Transverse colon (tissue), 4 donors: ENCODE measurements at regions not wholly inside any gene's neighbourhood (a gene's known extent, or its start where the extent isn't known, plus 50 kb on each side); places are given as distances from the start of the nearest gene placed in this dataset.

ENCODE experiments used
- EP300 ChIP-seq: sonication (generic); formaldehyde crosslinking; IDR thresholded peaks from one replicate; pipeline ENCODE4 v1.6.1; 2017; ENCODE audit warnings: antibody characterized with exemption, low read depth
- POLR2A ChIP-seq: fragments of 450-650 bp; IDR thresholded peaks from one replicate; pipeline ENCODE4 v1.6.1; 2016; ENCODE audit warnings: antibody characterized with exemption, mild to moderate bottlenecking, moderate library complexity
- POLR2AphosphoS5 ChIP-seq, 3 donors: sonication (generic); formaldehyde crosslinking; IDR thresholded peaks; one replicate each; pipeline ENCODE4 v1.6.1; 2016; ENCODE audit warnings: antibody characterized with exemption in 3 of 3
- TF ChIP-seq, protein P1 (sequence below), 5 experiments: fragments of 200-600 bp in 3 of 5; fragments of 450-650 bp in 2 of 5; sonication (generic) in 3 of 5; IDR thresholded peaks; 1 replicate in 2 of 5; 2 replicates in 3 of 5; pipeline ENCODE4 v1.5.1; 2016 to 2017; ENCODE audit warnings: antibody characterized with exemption in 5 of 5, inconsistent platforms in 3 of 5, mild to moderate bottlenecking in 2 of 5, moderate library complexity in 1 of 5

DNA sequence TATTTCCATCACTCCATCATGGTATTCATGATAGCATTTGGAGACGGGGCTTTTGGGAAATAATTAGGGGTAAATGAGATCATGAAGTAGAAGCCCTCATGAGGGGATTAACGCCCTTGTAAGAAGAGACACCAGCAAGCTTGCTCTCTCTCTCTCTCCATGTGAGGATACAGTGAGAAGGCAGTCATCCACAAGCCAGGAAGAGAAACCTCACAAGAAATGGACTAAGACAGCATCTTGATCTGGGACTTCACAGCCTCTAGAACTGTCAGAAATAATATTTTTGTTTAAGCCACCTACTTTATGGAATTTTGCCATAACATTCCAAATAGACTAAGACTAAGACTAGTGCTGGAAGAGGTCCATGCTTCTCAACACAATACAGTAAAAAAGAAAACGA lies 464.6 kb upstream of the GCFC2 start:
- TF ChIP-seq, protein P1, sequence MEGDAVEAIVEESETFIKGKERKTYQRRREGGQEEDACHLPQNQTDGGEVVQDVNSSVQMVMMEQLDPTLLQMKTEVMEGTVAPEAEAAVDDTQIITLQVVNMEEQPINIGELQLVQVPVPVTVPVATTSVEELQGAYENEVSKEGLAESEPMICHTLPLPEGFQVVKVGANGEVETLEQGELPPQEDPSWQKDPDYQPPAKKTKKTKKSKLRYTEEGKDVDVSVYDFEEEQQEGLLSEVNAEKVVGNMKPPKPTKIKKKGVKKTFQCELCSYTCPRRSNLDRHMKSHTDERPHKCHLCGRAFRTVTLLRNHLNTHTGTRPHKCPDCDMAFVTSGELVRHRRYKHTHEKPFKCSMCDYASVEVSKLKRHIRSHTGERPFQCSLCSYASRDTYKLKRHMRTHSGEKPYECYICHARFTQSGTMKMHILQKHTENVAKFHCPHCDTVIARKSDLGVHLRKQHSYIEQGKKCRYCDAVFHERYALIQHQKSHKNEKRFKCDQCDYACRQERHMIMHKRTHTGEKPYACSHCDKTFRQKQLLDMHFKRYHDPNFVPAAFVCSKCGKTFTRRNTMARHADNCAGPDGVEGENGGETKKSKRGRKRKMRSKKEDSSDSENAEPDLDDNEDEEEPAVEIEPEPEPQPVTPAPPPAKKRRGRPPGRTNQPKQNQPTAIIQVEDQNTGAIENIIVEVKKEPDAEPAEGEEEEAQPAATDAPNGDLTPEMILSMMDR (IDR thresholded peaks at IDR 0.05) = no peak
- TF ChIP-seq POLR2A (no peak), EP300 (no peak), POLR2AphosphoS5 (IDR thresholded peaks at IDR 0.05) (no peak)
